WTC11 (cell line): ENCODE measurements at regions not wholly inside any gene's neighbourhood (a gene's known extent, or its start where the extent isn't known, plus 50 kb on each side); places are given as distances from the start of the nearest gene placed in this dataset.
A peak's percentile ranks its signal among the peaks of the same experiment; 100 is the strongest.

ENCODE experiments used
- ATAC-seq: fragments of 200-7000 bp; cut with Tn5 transposase; 2 replicates; pipeline ENCODE4 v1.10.0; 2021; ENCODE audit warnings: mild to moderate bottlenecking, moderate library complexity
- CTCF ChIA-PET: fragments of 300-600 bp; sonication (Branson Sonifier 250); formaldehyde crosslinking; loops from one replicate; lab custom pipeline; 2021; ENCODE audit warnings: antibody characterized with exemption; lab: Charles Lee
- POLR2A ChIA-PET: fragments of 350-600 bp; sonication (Branson Sonifier 250); formaldehyde crosslinking; loops from one replicate; lab custom pipeline; 2021; ENCODE audit warnings: antibody characterized with exemption; lab: Charles Lee
- DNase-seq: peaks from one replicate; pipeline ENCODE4 v3.0.0; 2021; ENCODE audit warnings: low spot score
- H3K27ac Mint-ChIP-seq: 2 replicates; pipeline ENCODE4 v1.8.0; 2021; ENCODE audit warnings: mixed read lengths
- H3K27me3 Mint-ChIP-seq: 2 replicates; pipeline ENCODE4 v1.8.0; 2021; ENCODE audit warnings: low read depth, mild to moderate bottlenecking, moderate library complexity, mixed read lengths
- H3K36me3 Mint-ChIP-seq: 2 replicates; pipeline ENCODE4 v1.8.0; 2021; ENCODE audit warnings: mixed read lengths
- H3K4me1 Mint-ChIP-seq: 2 replicates; pipeline ENCODE4 v1.8.0; 2022; ENCODE audit warnings: mixed read lengths
- H3K4me3 Mint-ChIP-seq: 2 replicates; pipeline ENCODE4 v1.8.0; 2021; ENCODE audit warnings: mild to moderate bottlenecking, moderate library complexity, mixed read lengths
- H3K9me3 Mint-ChIP-seq: 2 replicates; pipeline ENCODE4 v1.8.0; 2021; ENCODE audit warnings: mixed read lengths
- AR ChIP-seq: fragments of 250-450 bp; sonication (Bioruptor Pico); IDR thresholded peaks from 2 replicates; pipeline ENCODE4 v1.9.0; 2021; ENCODE audit warnings: mild to moderate bottlenecking
- CDX4 ChIP-seq: fragments of 250-450 bp; sonication (Bioruptor Pico); IDR thresholded peaks from 2 replicates; pipeline ENCODE4 v1.9.0; 2021; ENCODE audit warnings: moderate library complexity, mild to moderate bottlenecking, inconsistent platforms, borderline replicate concordance
- CREB1 ChIP-seq: sonication (generic); formaldehyde crosslinking; IDR thresholded peaks from 2 replicates; pipeline ENCODE4 v1.8.0; 2023; ENCODE audit warnings: mild to moderate bottlenecking, missing genetic modification reagents
- CREM ChIP-seq: sonication (generic); formaldehyde crosslinking; IDR thresholded peaks from 2 replicates; pipeline ENCODE4 v1.8.1; 2022; ENCODE audit warnings: mild to moderate bottlenecking, missing genetic modification reagents, moderate library complexity
- ELF4 ChIP-seq: sonication (generic); formaldehyde crosslinking; IDR thresholded peaks from 2 replicates; pipeline ENCODE4 v1.8.1; 2022; ENCODE audit warnings: low read depth, mild to moderate bottlenecking, moderate library complexity, missing genetic modification reagents
- ERG ChIP-seq: fragments of 250-450 bp; sonication (Bioruptor Pico); IDR thresholded peaks from 2 replicates; pipeline ENCODE4 v1.8.0; 2021; ENCODE audit warnings: mild to moderate bottlenecking
- FOXK1 ChIP-seq: sonication (generic); formaldehyde crosslinking; IDR thresholded peaks from 2 replicates; pipeline ENCODE4 v1.8.0; 2022; ENCODE audit warnings: mild to moderate bottlenecking, moderate library complexity, missing genetic modification reagents
- FOXP1 ChIP-seq: sonication (generic); formaldehyde crosslinking; IDR thresholded peaks from 2 replicates; pipeline ENCODE4 v1.8.0; 2022; ENCODE audit warnings: missing genetic modification reagents, mild to moderate bottlenecking, moderate library complexity, borderline replicate concordance
- FOXP4 ChIP-seq: sonication (generic); formaldehyde crosslinking; IDR thresholded peaks from 2 replicates; pipeline ENCODE4 v1.8.0; 2022; ENCODE audit warnings: mild to moderate bottlenecking, missing genetic modification reagents
- GRHL2 ChIP-seq: fragments of 250-450 bp; sonication (Bioruptor Pico); IDR thresholded peaks from 2 replicates; pipeline ENCODE4 v1.8.0; 2022; ENCODE audit warnings: mild to moderate bottlenecking, moderate library complexity; ENCODE audit not compliant: insufficient replicate concordance, severe bottlenecking
- GTF2I ChIP-seq: fragments of 250-450 bp; sonication (Bioruptor Pico); conservative IDR thresholded peaks from 2 replicates; pipeline ENCODE4 v1.4.0; 2021; ENCODE audit warnings: mild to moderate bottlenecking
- HMGA2 ChIP-seq: fragments of 250-450 bp; sonication (Bioruptor Pico); IDR thresholded peaks from 2 replicates; pipeline ENCODE4 v1.4.0; 2021; ENCODE audit warnings: mild to moderate bottlenecking, moderate library complexity
- IRF1 ChIP-seq: sonication (generic); formaldehyde crosslinking; IDR thresholded peaks from 2 replicates; pipeline ENCODE4 v1.8.0; 2023; ENCODE audit warnings: missing genetic modification reagents
- MAX ChIP-seq: sonication (generic); formaldehyde crosslinking; IDR thresholded peaks from 2 replicates; pipeline ENCODE4 v1.8.0; 2022; ENCODE audit warnings: mild to moderate bottlenecking, missing genetic modification reagents
- MXD4 ChIP-seq: fragments of 250-450 bp; sonication (Bioruptor Pico); IDR thresholded peaks from 2 replicates; pipeline ENCODE4 v1.8.0; 2021; ENCODE audit warnings: mild to moderate bottlenecking, moderate library complexity, borderline replicate concordance
- NR2C2 ChIP-seq: sonication (generic); formaldehyde crosslinking; IDR thresholded peaks from 2 replicates; pipeline ENCODE4 v1.8.0; 2022; ENCODE audit warnings: mild to moderate bottlenecking, missing genetic modification reagents
- NR3C1 ChIP-seq: sonication (generic); formaldehyde crosslinking; conservative IDR thresholded peaks from 2 replicates; pipeline ENCODE4 v1.8.1; 2023; ENCODE audit warnings: low read depth, mild to moderate bottlenecking, missing genetic modification reagents
- OVOL2 ChIP-seq: fragments of 250-450 bp; sonication (Bioruptor Pico); IDR thresholded peaks from 2 replicates; pipeline ENCODE4 v1.9.0; 2021; ENCODE audit warnings: mild to moderate bottlenecking, borderline replicate concordance
- PRRX2 ChIP-seq: fragments of 250-450 bp; sonication (Bioruptor Pico); IDR thresholded peaks from 2 replicates; pipeline ENCODE4 v1.8.0; 2021; ENCODE audit warnings: mild to moderate bottlenecking
- SP1 ChIP-seq: sonication (generic); formaldehyde crosslinking; conservative IDR thresholded peaks from 2 replicates; pipeline ENCODE4 v1.8.1; 2022; ENCODE audit warnings: missing genetic modification reagents
- TEAD1 ChIP-seq: sonication (generic); formaldehyde crosslinking; IDR thresholded peaks from 2 replicates; pipeline ENCODE4 v1.8.0; 2022; ENCODE audit warnings: mild to moderate bottlenecking, missing genetic modification reagents
- TEAD4 ChIP-seq: sonication (generic); formaldehyde crosslinking; IDR thresholded peaks from 2 replicates; pipeline ENCODE4 v1.8.0; 2022; ENCODE audit warnings: mild to moderate bottlenecking, missing genetic modification reagents
- ZNF138 ChIP-seq: sonication (generic); formaldehyde crosslinking; conservative IDR thresholded peaks from 2 replicates; pipeline ENCODE4 v1.8.1; 2022; ENCODE audit warnings: mild to moderate bottlenecking, moderate library complexity, missing genetic modification reagents
- ZNF263 ChIP-seq: sonication (generic); formaldehyde crosslinking; IDR thresholded peaks from 2 replicates; pipeline ENCODE4 v1.8.1; 2022; ENCODE audit warnings: low read depth, mild to moderate bottlenecking, moderate library complexity, missing genetic modification reagents
- ZNF416 ChIP-seq: fragments of 250-450 bp; sonication (Bioruptor Pico); IDR thresholded peaks from 2 replicates; pipeline ENCODE4 v1.9.0; 2021; ENCODE audit warnings: mild to moderate bottlenecking, inconsistent platforms
- ZSCAN18 ChIP-seq: fragments of 250-450 bp; sonication (Bioruptor Pico); IDR thresholded peaks from 2 replicates; pipeline ENCODE4 v2.1.2; 2022; ENCODE audit warnings: mild to moderate bottlenecking, moderate library complexity

- Mint-ChIP-seq H3K4me3 (no peak overlapping the region), H3K36me3 (no peaks in the 10 kb centered on the region), H3K4me1 (peaks cover 78% of the 10 kb centered on the region), H3K27me3 (peaks cover 9% of the 10 kb centered on the region), H3K9me3 (no peaks in the 10 kb centered on the region), H3K27ac (no peak overlapping the region)
- ATAC-seq (no peak), DNase-seq (no peak)
- no peak for TF ChIP-seq CREM
- TF ChIP-seq NR3C1 (CRISPR knock-in tag) = no peak
- no peak for TF ChIP-seq TEAD1 (CRISPR knock-in tag)
- TF ChIP-seq OVOL2 (CRISPR knock-in tag) = no peak
- no peak for TF ChIP-seq MAX (CRISPR knock-in tag)
- no peak for TF ChIP-seq CREB1
- no peak for TF ChIP-seq ZNF138 (CRISPR knock-in tag)
- no peak for TF ChIP-seq GTF2I (CRISPR knock-in tag)
- no peak for TF ChIP-seq TEAD4 (CRISPR knock-in tag)
- no peak for TF ChIP-seq NR2C2 (CRISPR knock-in tag)
- no peak for TF ChIP-seq ERG (CRISPR knock-in tag)
- TF ChIP-seq ELF4 (CRISPR knock-in tag) = no peak
- no peak for TF ChIP-seq ZNF416 (CRISPR knock-in tag)
- TF ChIP-seq FOXP4 = no peak
- TF ChIP-seq SP1 = no peak
- TF ChIP-seq PRRX2 (CRISPR knock-in tag) = no peak
- TF ChIP-seq ZSCAN18 (CRISPR knock-in tag) = no peak
- POLR2A ChIA-PET = interaction anchor here (0.7 kb wide), 1 partner anchor 598 kb away, joined by 3 read pairs; no protein-coding TSS in a partner anchor
- CTCF ChIA-PET = no interaction called here
Observed at GRCh38 chr6:19664878-19665612, 172.1 kb upstream of the ID4 start.

GRCh38 chr6:19665613-19665909, 171.6 kb upstream of the ID4 start:
- POLR2A ChIA-PET = no interaction called here
- Mint-ChIP-seq H3K9me3 (no peaks in the 10 kb centered on the region), H3K4me1 (peaks cover 78% of the 10 kb centered on the region), H3K27me3 (peaks cover 8% of the 10 kb centered on the region), H3K27ac (0 out of 2 replicates have a peak overlapping the region, but pooled peaks have one; percentile 54), H3K4me3 (no peak overlapping the region), H3K36me3 (no peaks in the 10 kb centered on the region)
- no peak for DNase-seq
- no peak for ATAC-seq
- CTCF ChIA-PET = no interaction called here
- TF ChIP-seq CDX4 (CRISPR knock-in tag) (no peak), IRF1 (CRISPR knock-in tag) (no peak), ZNF263 (CRISPR knock-in tag) (no peak), MXD4 (CRISPR knock-in tag) (no peak), AR (CRISPR knock-in tag) (no peak), HMGA2 (CRISPR knock-in tag) (no peak), GRHL2 (CRISPR knock-in tag) (no peak), ERG (CRISPR knock-in tag) (no peak), ZNF416 (CRISPR knock-in tag) (no peak), FOXK1 (CRISPR knock-in tag) (no peak), FOXP1 (CRISPR knock-in tag) (no peak)
